Suprapubic skin (tissue), 3 donors: ENCODE measurements at regions not wholly inside any gene's neighbourhood (a gene's known extent, or its start where the extent isn't known, plus 50 kb on each side); places are given as distances from the start of the nearest gene placed in this dataset.

ENCODE experiments used
- EP300 ChIP-seq: sonication (generic); formaldehyde crosslinking; IDR thresholded peaks from one replicate; pipeline ENCODE4 v1.6.1; 2017; ENCODE audit warnings: antibody characterized with exemption
- TF ChIP-seq, protein P1 (sequence below), 2 donors: fragments of 200-600 bp in 1 of 2; fragments of 450-650 bp in 1 of 2; sonication (generic) in 1 of 2; IDR thresholded peaks; one replicate each; pipeline ENCODE4 v1.5.1; 2016 to 2019; ENCODE audit warnings: antibody characterized with exemption in 2 of 2, mild to moderate bottlenecking in 1 of 2, moderate library complexity in 1 of 2

DNA sequence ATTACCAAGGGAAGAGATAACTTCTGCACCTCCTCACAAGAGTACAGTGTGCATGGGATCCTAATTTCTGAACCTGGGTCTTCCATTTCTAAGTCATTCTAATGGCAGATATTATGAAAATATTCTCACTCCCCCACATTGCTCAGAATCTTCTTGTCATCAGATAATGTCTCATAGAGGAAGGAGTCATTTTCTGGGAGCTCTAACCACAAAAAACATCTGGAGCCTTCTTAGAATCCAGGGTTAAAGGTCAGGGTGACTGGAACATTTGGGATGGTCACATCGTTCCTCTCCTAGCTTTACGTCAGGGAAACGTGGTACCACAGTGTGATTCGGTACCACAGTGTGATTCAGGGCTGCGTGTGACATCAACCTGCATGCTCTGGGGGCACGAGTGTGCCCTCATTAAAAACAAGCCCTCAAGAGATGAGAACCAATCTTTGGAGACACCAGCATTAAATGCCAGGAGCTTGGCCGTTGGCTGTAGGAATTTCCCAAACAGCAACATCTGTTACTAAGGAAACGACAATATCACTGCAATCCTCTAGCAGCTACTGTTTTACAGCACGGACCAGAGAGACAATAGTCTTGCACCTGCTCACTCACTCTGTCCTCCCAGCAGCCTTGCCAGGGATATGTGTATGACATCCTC is 179.1 kb downstream of the PSMG1 start:
- TF ChIP-seq, protein P1, sequence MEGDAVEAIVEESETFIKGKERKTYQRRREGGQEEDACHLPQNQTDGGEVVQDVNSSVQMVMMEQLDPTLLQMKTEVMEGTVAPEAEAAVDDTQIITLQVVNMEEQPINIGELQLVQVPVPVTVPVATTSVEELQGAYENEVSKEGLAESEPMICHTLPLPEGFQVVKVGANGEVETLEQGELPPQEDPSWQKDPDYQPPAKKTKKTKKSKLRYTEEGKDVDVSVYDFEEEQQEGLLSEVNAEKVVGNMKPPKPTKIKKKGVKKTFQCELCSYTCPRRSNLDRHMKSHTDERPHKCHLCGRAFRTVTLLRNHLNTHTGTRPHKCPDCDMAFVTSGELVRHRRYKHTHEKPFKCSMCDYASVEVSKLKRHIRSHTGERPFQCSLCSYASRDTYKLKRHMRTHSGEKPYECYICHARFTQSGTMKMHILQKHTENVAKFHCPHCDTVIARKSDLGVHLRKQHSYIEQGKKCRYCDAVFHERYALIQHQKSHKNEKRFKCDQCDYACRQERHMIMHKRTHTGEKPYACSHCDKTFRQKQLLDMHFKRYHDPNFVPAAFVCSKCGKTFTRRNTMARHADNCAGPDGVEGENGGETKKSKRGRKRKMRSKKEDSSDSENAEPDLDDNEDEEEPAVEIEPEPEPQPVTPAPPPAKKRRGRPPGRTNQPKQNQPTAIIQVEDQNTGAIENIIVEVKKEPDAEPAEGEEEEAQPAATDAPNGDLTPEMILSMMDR (IDR thresholded peaks at IDR 0.05) = no peak
- TF ChIP-seq EP300 = no peak
